ENCODE measurements at regions not wholly inside any gene's neighbourhood (a gene's known extent, or its start where the extent isn't known, plus 50 kb on each side); places are given as distances from the start of the nearest gene placed in this dataset.

DNA sequence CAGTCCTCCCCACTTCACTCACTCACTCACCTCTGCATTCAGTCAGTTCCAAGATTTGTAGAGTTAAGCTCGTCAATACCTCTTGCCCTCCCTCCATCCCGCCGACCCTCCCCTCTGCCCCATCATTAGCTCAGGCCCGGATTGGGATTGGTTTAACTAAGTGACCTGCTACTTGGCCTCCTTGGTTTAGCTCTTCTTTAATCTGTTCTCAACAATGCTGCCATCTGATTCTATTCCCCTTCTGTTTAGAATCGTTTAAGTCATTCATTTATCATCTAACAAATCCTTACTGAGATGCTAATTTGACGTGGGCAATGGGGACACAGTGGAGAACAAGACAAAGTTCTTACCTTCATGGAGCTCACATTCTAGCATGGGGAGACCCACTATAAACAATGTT is 204.6 kb downstream of the MTX2 start:
- Histone ChIP-seq H3K9ac (no peak overlapping the region), H3K36me3 (no peaks in the 10 kb centered on the region), H3K4me2 (no peak overlapping the region), H3K27me3 (no peaks in the 10 kb centered on the region), H3K4me1 (peaks cover 10 to 27% (median 20%) of the 10 kb centered on the region in 10 experiments), H3K27ac (no peak overlapping the region), H3K9me3 (replicated peaks in 1 of 11) (peaks cover 0 to 9% (median 0%) of the 10 kb centered on the region in 11 experiments; a peak in 2 of 22 replicates), H4K20me1 (no peaks in the 10 kb centered on the region), H3K4me3 (no peak overlapping the region)
- no peak for TF ChIP-seq Cebpa-rat (IDR thresholded peaks at IDR 0.05)

- Histone ChIP-seq H3K27me3 (no peaks in the 10 kb centered on the region), H3K9me3 (replicated peaks in 1 of 11) (peaks cover 0 to 9% (median 0%) of the 10 kb centered on the region in 11 experiments; a peak in 2 of 22 replicates)
These were observed 208.1 kb downstream of the MTX2 start for GRCh38 chr2:176477336-176477735.

GRCh38 chr2:176479961-176480360 is 210.7 kb downstream of the MTX2 start:
- no peaks in the 10 kb centered on the region for H4K20me1 ChIP-seq
- no peak overlapping the region for H3K4me3 ChIP-seq
- H3K9ac ChIP-seq: no peak overlapping the region
- TF ChIP-seq Cebpa-rat (IDR thresholded peaks at IDR 0.05): no peak
- no peak overlapping the region for H3K4me2 ChIP-seq
- peaks cover 0 to 4% (median 0%) of the 10 kb centered on the region in 11 experiments; a peak in 1 of 22 replicates for H3K9me3 ChIP-seq (replicated peaks in 1 of 11)
- H3K36me3 ChIP-seq: no peaks in the 10 kb centered on the region
- no peaks in the 10 kb centered on the region for H3K27me3 ChIP-seq
- no peaks in the 10 kb centered on the region for H3K4me1 ChIP-seq
- H3K27ac ChIP-seq: no peak overlapping the region

More at GRCh38 chr2:176477336-176477735, 208.1 kb downstream of the MTX2 start:
- no peak for TF ChIP-seq Cebpa-rat (IDR thresholded peaks at IDR 0.05)
- H3K4me1 ChIP-seq: peaks cover 4 to 12% (median 11%) of the 10 kb centered on the region in 10 experiments
- H4K20me1 ChIP-seq: no peaks in the 10 kb centered on the region
- H3K4me2 ChIP-seq: no peak overlapping the region
- H3K36me3 ChIP-seq: no peaks in the 10 kb centered on the region
- no peak overlapping the region for H3K27ac ChIP-seq
- H3K4me3 ChIP-seq: no peak overlapping the region
- H3K9ac ChIP-seq: no peak overlapping the region

DNA sequence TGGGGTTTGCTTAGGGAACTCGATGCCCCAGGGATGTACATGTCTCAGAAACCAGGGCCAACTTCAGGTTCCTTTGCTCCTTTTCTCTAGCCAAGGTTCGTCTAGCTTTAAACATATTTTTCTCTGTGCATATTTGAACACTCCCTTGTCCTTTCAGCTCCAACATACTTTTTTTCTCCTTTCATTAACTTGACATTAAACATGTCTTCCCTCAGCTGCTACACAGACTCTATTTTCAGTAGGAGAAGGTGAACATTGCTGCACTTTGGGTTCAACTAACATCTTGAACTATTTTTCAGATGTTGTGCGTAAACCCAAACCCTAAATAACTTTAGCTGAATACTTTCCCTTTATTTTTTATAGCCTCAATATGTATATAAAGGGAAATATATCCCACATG is 212.9 kb downstream of the MTX2 start:
- Histone ChIP-seq H4K20me1 (no peaks in the 10 kb centered on the region), H3K27me3 (no peaks in the 10 kb centered on the region), H3K4me1 (no peaks in the 10 kb centered on the region), H3K9ac (no peak overlapping the region), H3K4me3 (no peak overlapping the region), H3K36me3 (no peaks in the 10 kb centered on the region), H3K27ac (no peak overlapping the region), H3K4me2 (no peak overlapping the region), H3K9me3 (replicated peaks in 1 of 11) (no peaks in the 10 kb centered on the region)
- no peak for TF ChIP-seq Cebpa-rat (IDR thresholded peaks at IDR 0.05)

DNA sequence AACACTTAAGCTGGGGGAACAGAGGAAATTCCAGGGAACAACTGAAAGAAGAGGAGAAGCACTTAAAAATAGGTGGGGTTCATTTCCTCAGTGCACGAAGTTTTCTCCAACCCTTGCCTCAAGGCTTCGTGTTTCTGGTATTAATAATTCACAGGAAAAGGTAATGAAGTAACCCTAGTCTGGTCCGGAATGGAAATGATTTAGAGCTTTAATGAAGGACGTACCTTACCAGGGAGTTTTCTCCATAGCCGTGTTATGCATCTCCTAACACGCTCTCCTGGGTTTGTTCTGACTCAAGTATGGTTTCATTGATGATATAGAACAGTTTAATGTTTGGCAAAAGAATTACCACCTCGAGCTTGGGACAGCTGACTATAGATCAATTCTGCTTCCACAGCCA is 214.2 kb downstream of the MTX2 start:
- H3K4me3 ChIP-seq: no peak overlapping the region
- peaks cover 0 to 6% (median 0%) of the 10 kb centered on the region in 11 experiments; a peak in 2 of 22 replicates for H3K27me3 ChIP-seq
- H4K20me1 ChIP-seq: no peaks in the 10 kb centered on the region
- H3K4me2 ChIP-seq: no peak overlapping the region
- no peak for TF ChIP-seq Cebpa-rat (IDR thresholded peaks at IDR 0.05)
- H3K9ac ChIP-seq: no peak overlapping the region
- no peaks in the 10 kb centered on the region for H3K4me1 ChIP-seq
- peaks cover 0 to 7% (median 0%) of the 10 kb centered on the region in 11 experiments; a peak in 2 of 22 replicates for H3K9me3 ChIP-seq (replicated peaks in 1 of 11)
- H3K36me3 ChIP-seq: no peaks in the 10 kb centered on the region
- H3K27ac ChIP-seq: no peak overlapping the region

DNA sequence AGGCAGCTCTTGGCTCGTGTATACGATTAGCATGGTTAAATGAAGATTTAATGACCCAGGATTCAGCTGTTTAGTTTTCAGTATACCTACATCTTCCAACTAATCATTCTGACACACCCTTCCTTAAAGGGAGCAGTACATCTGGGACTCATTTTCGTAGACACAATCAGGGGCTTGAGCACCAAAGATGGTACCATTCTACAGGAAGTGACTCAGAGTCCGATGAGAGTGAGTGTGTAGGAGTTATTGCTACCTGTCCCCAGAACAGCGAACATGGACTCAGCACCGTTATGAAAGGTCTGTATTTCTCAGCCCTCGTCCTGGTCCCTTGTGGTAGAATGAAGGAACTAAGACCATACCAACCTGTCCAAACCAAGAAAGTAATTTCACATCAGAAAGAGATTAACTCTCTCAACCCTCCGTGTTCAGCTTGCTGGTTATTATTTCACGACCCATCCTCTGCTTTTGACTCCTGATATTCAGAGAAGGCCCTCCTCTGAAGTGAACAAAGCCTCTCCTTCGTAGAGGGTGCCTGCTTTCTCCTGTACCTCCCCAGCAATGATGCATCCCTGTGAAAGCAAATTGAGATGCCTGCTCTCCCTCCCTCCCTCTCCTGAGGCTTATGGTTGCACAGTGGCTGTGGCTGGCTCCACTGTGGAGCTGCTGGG is 214.8 kb downstream of the MTX2 start:
- H3K4me1 ChIP-seq: 0 out of 20 replicates have a peak, but pooled peaks cover 0 to under 1% (median 0%) of the 10 kb centered on the region in 10 experiments
- H3K36me3 ChIP-seq: no peaks in the 10 kb centered on the region
- no peak for TF ChIP-seq Cebpa-rat (IDR thresholded peaks at IDR 0.05)
- peaks cover 0 to 12% (median 0%) of the 10 kb centered on the region in 11 experiments; a peak in 3 of 22 replicates for H3K27me3 ChIP-seq
- H3K9ac ChIP-seq: no peak overlapping the region
- peaks cover 0 to 7% (median 0%) of the 10 kb centered on the region in 11 experiments; a peak in 2 of 22 replicates for H3K9me3 ChIP-seq (replicated peaks in 1 of 11)
- H3K27ac ChIP-seq: no peak overlapping the region
- H3K4me2 ChIP-seq: no peak overlapping the region
- no peaks in the 10 kb centered on the region for H4K20me1 ChIP-seq
- no peak overlapping the region for H3K4me3 ChIP-seq

DNA sequence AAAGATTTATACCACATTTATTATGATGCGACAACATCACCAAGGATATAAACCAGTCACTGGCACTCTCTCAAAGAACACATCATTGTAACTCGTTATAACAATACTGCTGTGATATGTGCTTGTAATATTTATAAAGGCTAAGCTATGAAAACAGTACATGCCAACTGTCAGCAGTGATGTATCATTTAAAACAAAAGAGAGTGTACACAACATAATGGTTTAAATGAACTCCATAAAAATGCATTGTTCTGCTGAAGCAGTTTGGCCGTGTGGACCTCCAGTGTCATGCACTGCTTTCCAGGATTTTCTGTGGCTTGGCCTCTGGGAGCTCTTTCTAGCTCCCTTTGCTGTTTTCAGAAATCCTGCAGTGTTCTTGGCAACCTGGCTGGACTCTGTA is 215.6 kb downstream of the MTX2 start:
- peaks cover 0 to 20% (median 0%) of the 10 kb centered on the region in 11 experiments; a peak in 3 of 22 replicates for H3K27me3 ChIP-seq
- peaks cover 0 to 7% (median 0%) of the 10 kb centered on the region in 11 experiments; a peak in 2 of 22 replicates for H3K9me3 ChIP-seq (replicated peaks in 1 of 11)
- peaks cover 0 to 8% (median 5%) of the 10 kb centered on the region in 10 experiments; a peak in 13 of 20 replicates for H3K4me1 ChIP-seq
- no peaks in the 10 kb centered on the region for H4K20me1 ChIP-seq
- H3K4me3 ChIP-seq: no peak overlapping the region
- H3K4me2 ChIP-seq: no peak overlapping the region
- no peaks in the 10 kb centered on the region for H3K36me3 ChIP-seq
- no peak for TF ChIP-seq Cebpa-rat (IDR thresholded peaks at IDR 0.05)
- no peak overlapping the region for H3K27ac ChIP-seq
- H3K9ac ChIP-seq: no peak overlapping the region

GRCh38 chr2:176488431-176488830 is 219.2 kb downstream of the MTX2 start:
- H3K9me3 ChIP-seq (replicated peaks in 1 of 11): peaks cover 0 to 7% (median 0%) of the 10 kb centered on the region in 11 experiments; a peak in 2 of 22 replicates
- H3K27me3 ChIP-seq: peaks cover 0 to 28% (median 0%) of the 10 kb centered on the region in 11 experiments; a peak in 3 of 22 replicates
- H3K36me3 ChIP-seq: no peaks in the 10 kb centered on the region
- no peak overlapping the region for H3K9ac ChIP-seq
- H3K27ac ChIP-seq: no peak overlapping the region
- H3K4me1 ChIP-seq: peaks cover 32 to 43% (median 40%) of the 10 kb centered on the region in 10 experiments
- no peak overlapping the region for H3K4me3 ChIP-seq
- peaks cover 0 to 8% (median 0%) of the 10 kb centered on the region in 11 experiments; a peak in 2 of 22 replicates for H4K20me1 ChIP-seq
- no peak overlapping the region for H3K4me2 ChIP-seq
- TF ChIP-seq Cebpa-rat (IDR thresholded peaks at IDR 0.05): no peak

- Histone ChIP-seq H3K4me3 (no peak overlapping the region), H4K20me1 (peaks cover 0 to 10% (median 0%) of the 10 kb centered on the region in 11 experiments; a peak in 4 of 22 replicates), H3K27me3 (peaks cover 0 to 28% (median 0%) of the 10 kb centered on the region in 11 experiments; a peak in 3 of 22 replicates), H3K9me3 (replicated peaks in 1 of 11) (peaks cover 0 to 7% (median 0%) of the 10 kb centered on the region in 11 experiments; a peak in 2 of 22 replicates), H3K9ac (peak overlapping the region in 3 of 11 experiments; percentile 25 to 55 (median 51); a peak in 7 of 22 replicates), H3K4me1 (peaks cover 51 to 61% (median 58%) of the 10 kb centered on the region in 10 experiments), H3K27ac (peak overlapping the region in 9 of 11 experiments; percentile 7 to 83 (median 40); a peak in 16 of 22 replicates), H3K4me2 (peak overlapping the region; percentile 63 to 86 (median 74)), H3K36me3 (no peaks in the 10 kb centered on the region)
- no peak for TF ChIP-seq Cebpa-rat (IDR thresholded peaks at IDR 0.05)
These were observed 221.0 kb downstream of the MTX2 start for GRCh38 chr2:176490061-176490861.
